ENCODE measurements at regions not wholly inside any gene's neighbourhood (a gene's known extent, or its start where the extent isn't known, plus 50 kb on each side); places are given as distances from the start of the nearest gene placed in this dataset.

DNA sequence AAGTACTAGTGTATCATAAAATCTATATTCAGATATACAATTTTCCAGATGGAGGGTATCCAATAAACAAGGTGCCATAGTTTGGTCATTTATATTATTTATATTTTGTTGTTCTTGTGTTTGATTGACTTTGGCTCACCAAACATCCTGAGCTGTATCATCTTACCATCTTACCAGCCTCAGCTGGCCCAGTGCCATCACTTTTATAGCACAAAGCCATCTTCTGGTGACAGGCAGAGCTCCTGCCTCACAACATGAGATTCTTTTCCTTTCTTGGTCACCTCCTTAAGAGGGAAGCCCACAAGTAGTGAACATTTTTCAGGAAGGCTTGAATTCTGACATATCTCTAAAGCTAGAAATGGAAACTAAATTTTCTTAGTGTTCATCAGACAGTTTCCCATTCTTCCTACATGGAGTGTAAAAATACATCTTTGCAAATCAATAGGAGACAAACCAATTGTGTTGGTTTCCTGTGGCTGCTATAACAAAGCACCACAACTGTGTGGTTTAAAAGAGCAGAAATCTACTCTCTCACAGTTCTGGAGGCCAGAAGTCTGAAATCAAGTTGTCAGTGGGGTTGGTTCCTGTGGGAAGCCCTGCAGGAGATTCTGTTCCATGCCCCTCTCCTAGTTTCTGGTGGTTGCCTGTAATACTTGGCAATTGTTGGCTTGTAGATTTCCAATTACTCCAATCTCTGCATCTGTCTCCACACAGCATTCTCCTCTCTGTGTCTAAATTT, 341.8 kb downstream of the MAN2A1 start:
- TF ChIP-seq, protein P1, sequence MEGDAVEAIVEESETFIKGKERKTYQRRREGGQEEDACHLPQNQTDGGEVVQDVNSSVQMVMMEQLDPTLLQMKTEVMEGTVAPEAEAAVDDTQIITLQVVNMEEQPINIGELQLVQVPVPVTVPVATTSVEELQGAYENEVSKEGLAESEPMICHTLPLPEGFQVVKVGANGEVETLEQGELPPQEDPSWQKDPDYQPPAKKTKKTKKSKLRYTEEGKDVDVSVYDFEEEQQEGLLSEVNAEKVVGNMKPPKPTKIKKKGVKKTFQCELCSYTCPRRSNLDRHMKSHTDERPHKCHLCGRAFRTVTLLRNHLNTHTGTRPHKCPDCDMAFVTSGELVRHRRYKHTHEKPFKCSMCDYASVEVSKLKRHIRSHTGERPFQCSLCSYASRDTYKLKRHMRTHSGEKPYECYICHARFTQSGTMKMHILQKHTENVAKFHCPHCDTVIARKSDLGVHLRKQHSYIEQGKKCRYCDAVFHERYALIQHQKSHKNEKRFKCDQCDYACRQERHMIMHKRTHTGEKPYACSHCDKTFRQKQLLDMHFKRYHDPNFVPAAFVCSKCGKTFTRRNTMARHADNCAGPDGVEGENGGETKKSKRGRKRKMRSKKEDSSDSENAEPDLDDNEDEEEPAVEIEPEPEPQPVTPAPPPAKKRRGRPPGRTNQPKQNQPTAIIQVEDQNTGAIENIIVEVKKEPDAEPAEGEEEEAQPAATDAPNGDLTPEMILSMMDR (IDR thresholded peaks at IDR 0.05), result no peak
- TF ChIP-seq POLR2A (IDR thresholded peaks at IDR 0.05) (no peak), POLR2AphosphoS5 (IDR thresholded peaks at IDR 0.05; ENCODE audit: insufficient read depth in 1 of 2, low read depth in 1 of 2) (no peak)
